ENCODE measurements at regions not wholly inside any gene's neighbourhood (a gene's known extent, or its start where the extent isn't known, plus 50 kb on each side); places are given as distances from the start of the nearest gene placed in this dataset.

- TF ChIP-seq, protein P1, sequence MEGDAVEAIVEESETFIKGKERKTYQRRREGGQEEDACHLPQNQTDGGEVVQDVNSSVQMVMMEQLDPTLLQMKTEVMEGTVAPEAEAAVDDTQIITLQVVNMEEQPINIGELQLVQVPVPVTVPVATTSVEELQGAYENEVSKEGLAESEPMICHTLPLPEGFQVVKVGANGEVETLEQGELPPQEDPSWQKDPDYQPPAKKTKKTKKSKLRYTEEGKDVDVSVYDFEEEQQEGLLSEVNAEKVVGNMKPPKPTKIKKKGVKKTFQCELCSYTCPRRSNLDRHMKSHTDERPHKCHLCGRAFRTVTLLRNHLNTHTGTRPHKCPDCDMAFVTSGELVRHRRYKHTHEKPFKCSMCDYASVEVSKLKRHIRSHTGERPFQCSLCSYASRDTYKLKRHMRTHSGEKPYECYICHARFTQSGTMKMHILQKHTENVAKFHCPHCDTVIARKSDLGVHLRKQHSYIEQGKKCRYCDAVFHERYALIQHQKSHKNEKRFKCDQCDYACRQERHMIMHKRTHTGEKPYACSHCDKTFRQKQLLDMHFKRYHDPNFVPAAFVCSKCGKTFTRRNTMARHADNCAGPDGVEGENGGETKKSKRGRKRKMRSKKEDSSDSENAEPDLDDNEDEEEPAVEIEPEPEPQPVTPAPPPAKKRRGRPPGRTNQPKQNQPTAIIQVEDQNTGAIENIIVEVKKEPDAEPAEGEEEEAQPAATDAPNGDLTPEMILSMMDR (IDR thresholded peaks at IDR 0.05; ENCODE audit: low read depth, low read length), result no peak
- TF ChIP-seq POLR2A (IDR thresholded peaks at IDR 0.05; ENCODE audit: extremely low read depth, insufficient read length) (no peak), MYC (IDR thresholded peaks at IDR 0.05; ENCODE audit: low read depth, low read length) (no peak)
- TF ChIP-seq, protein P2, sequence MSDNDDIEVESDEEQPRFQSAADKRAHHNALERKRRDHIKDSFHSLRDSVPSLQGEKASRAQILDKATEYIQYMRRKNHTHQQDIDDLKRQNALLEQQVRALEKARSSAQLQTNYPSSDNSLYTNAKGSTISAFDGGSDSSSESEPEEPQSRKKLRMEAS (IDR thresholded peaks at IDR 0.05; ENCODE audit: low read depth, low read length), result no peak
Observed at GRCh38 chr9:71223953-71224538, 102.6 kb upstream of the TRPM3 start.

Data from NB4 (cell line).